GM21360 (cell line): ENCODE measurements at regions not wholly inside any gene's neighbourhood (a gene's known extent, or its start where the extent isn't known, plus 50 kb on each side); places are given as distances from the start of the nearest gene placed in this dataset.

Experiments used
- ATAC-seq: cut with Tn5 transposase; IDR thresholded peaks from one replicate; pipeline ENCODE4 v1.9.1; 2021; ENCODE audit warnings: mild to moderate bottlenecking, moderate library complexity; ENCODE audit not compliant: unreplicated experiment

- no peak for ATAC-seq
These were observed 108.9 kb upstream of the CDC42EP3 start for GRCh38 chr2:37780387-37780676.

- ATAC-seq = no peak
These were observed 109.6 kb upstream of the CDC42EP3 start for GRCh38 chr2:37781028-37781427.

- ATAC-seq = no peak
These were observed 110.8 kb upstream of the CDC42EP3 start for GRCh38 chr2:37782155-37782673.

GRCh38 chr2:37782721-37783371, 111.4 kb upstream of the CDC42EP3 start:
- no peak for ATAC-seq

GRCh38 chr2:37783545-37783944, 112.1 kb upstream of the CDC42EP3 start:
- ATAC-seq = no peak

GRCh38 chr2:37784071-37784758, 112.8 kb upstream of the CDC42EP3 start:
- ATAC-seq = no peak

GRCh38 chr2:37784759-37785149, 113.3 kb upstream of the CDC42EP3 start:
- no peak for ATAC-seq

- ATAC-seq = no peak
These were observed 114.8 kb upstream of the CDC42EP3 start for GRCh38 chr2:37786191-37786698.

GRCh38 chr2:37786854-37787253, 115.4 kb upstream of the CDC42EP3 start:
- ATAC-seq = no peak

- ATAC-seq = no peak
These were observed 117.3 kb upstream of the CDC42EP3 start for GRCh38 chr2:37788602-37789209.

- no peak for ATAC-seq
These were observed 118.6 kb upstream of the CDC42EP3 start for GRCh38 chr2:37790019-37790418.

- no peak for ATAC-seq
These were observed 119.0 kb upstream of the CDC42EP3 start for GRCh38 chr2:37790462-37790861.

- no peak for ATAC-seq
These were observed 120.9 kb upstream of the CDC42EP3 start for GRCh38 chr2:37792366-37792765.

- no peak for ATAC-seq
These were observed 121.6 kb upstream of the CDC42EP3 start for GRCh38 chr2:37793004-37793403.

- no peak for ATAC-seq
These were observed 123.3 kb upstream of the CDC42EP3 start for GRCh38 chr2:37794717-37795116.

- ATAC-seq = no peak
These were observed 124.0 kb upstream of the CDC42EP3 start for GRCh38 chr2:37795456-37795855.

GRCh38 chr2:37795938-37796337, 124.5 kb upstream of the CDC42EP3 start:
- no peak for ATAC-seq

- ATAC-seq = no peak
These were observed 125.0 kb upstream of the CDC42EP3 start for GRCh38 chr2:37796481-37796880.

- ATAC-seq = no peak
These were observed 125.6 kb upstream of the CDC42EP3 start for GRCh38 chr2:37797081-37797480.

GRCh38 chr2:37798315-37799005, 126.6 kb upstream of the RMDN2 start:
- ATAC-seq = no peak

GRCh38 chr2:37800176-37800858, 124.8 kb upstream of the RMDN2 start:
- ATAC-seq = no peak
